HL-60 (cell line): ENCODE measurements at regions not wholly inside any gene's neighbourhood (a gene's known extent, or its start where the extent isn't known, plus 50 kb on each side); places are given as distances from the start of the nearest gene placed in this dataset.

Source experiments
- GABPA ChIP-seq: IDR thresholded peaks from 2 replicates; pipeline ENCODE4 v1.6.1; 2012; ENCODE audit warnings: low read depth
- POLR2AphosphoS5 ChIP-seq: IDR thresholded peaks from 2 replicates; pipeline ENCODE4 v1.6.1; 2012; ENCODE audit warnings: low read depth
- REST ChIP-seq: IDR thresholded peaks from 2 replicates; pipeline ENCODE4 v1.6.1; 2012; ENCODE audit warnings: low read depth; ENCODE audit not compliant: insufficient replicate concordance
- SPI1 ChIP-seq: IDR thresholded peaks from 2 replicates; pipeline ENCODE4 v1.6.1; 2012; ENCODE audit warnings: low read depth, mild to moderate bottlenecking, borderline replicate concordance
- TF ChIP-seq, protein P1 (sequence below): IDR thresholded peaks from one replicate; pipeline ENCODE4 v1.5.1; 2011; ENCODE audit warnings: low read length, control low read depth, inconsistent platforms; ENCODE audit not compliant: insufficient read depth

- TF ChIP-seq, protein P1, sequence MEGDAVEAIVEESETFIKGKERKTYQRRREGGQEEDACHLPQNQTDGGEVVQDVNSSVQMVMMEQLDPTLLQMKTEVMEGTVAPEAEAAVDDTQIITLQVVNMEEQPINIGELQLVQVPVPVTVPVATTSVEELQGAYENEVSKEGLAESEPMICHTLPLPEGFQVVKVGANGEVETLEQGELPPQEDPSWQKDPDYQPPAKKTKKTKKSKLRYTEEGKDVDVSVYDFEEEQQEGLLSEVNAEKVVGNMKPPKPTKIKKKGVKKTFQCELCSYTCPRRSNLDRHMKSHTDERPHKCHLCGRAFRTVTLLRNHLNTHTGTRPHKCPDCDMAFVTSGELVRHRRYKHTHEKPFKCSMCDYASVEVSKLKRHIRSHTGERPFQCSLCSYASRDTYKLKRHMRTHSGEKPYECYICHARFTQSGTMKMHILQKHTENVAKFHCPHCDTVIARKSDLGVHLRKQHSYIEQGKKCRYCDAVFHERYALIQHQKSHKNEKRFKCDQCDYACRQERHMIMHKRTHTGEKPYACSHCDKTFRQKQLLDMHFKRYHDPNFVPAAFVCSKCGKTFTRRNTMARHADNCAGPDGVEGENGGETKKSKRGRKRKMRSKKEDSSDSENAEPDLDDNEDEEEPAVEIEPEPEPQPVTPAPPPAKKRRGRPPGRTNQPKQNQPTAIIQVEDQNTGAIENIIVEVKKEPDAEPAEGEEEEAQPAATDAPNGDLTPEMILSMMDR = no peak
- TF ChIP-seq POLR2AphosphoS5 (no peak), GABPA (no peak), REST (no peak), SPI1 (no peak)
Observed at GRCh38 chr10:128301051-128301450, 174.8 kb upstream of the MKI67 start.
